ENCODE measurements at regions not wholly inside any gene's neighbourhood (a gene's known extent, or its start where the extent isn't known, plus 50 kb on each side); places are given as distances from the start of the nearest gene placed in this dataset.
A peak's percentile ranks its signal among the peaks of the same experiment; 100 is the strongest.

DNA sequence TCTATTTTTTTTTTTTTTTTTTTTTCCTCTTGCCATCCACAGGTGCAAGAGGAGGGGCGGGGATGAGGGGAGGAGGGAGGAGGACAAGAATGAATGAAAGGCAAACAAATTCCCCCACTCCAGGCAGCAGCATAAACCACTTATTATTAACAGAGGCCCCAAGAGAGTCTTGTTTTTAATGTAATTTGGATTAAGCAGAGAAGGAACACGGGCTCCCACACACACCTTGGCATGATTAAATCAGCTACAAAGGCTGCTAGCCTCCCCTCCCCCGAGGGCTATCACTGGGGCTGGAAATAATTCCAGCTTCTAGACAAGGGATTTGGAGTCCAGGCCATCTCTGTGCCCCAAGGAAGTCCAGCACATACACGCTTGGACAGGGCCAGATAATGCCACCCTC is 93.4 kb upstream of the DRD2 start:
- H3K4me1 Mint-ChIP-seq, result peaks cover 32% of the 10 kb centered on the region
- Histone ChIP-seq H3K9ac (no peak overlapping the region), H3K79me2 (ENCODE audit: low read depth) (no peaks in the 10 kb centered on the region), H3F3A (ENCODE audit: low read depth) (no peaks in the 10 kb centered on the region), H3K4me1 (peaks cover 76% of the 10 kb centered on the region), H3K9me3 (ENCODE audit: low read depth) (no peaks in the 10 kb centered on the region), H3K36me3 (no peaks in the 10 kb centered on the region), H3K27me3 (no peaks in the 10 kb centered on the region), H3K4me2 (peak overlapping the region; percentile 59), H4K20me1 (ENCODE audit: low read depth) (no peaks in the 10 kb centered on the region), H3K27ac (peak overlapping the region; percentile 6), H2AFZ (replicated peaks) (no peak overlapping the region), H3K4me3 (no peak overlapping the region)
- TF ChIP-seq EZH2phosphoT487 (IDR thresholded peaks at IDR 0.05) (no peak), EZH2 (IDR thresholded peaks at IDR 0.05) (no peak)
- TF ChIP-seq, protein P1, sequence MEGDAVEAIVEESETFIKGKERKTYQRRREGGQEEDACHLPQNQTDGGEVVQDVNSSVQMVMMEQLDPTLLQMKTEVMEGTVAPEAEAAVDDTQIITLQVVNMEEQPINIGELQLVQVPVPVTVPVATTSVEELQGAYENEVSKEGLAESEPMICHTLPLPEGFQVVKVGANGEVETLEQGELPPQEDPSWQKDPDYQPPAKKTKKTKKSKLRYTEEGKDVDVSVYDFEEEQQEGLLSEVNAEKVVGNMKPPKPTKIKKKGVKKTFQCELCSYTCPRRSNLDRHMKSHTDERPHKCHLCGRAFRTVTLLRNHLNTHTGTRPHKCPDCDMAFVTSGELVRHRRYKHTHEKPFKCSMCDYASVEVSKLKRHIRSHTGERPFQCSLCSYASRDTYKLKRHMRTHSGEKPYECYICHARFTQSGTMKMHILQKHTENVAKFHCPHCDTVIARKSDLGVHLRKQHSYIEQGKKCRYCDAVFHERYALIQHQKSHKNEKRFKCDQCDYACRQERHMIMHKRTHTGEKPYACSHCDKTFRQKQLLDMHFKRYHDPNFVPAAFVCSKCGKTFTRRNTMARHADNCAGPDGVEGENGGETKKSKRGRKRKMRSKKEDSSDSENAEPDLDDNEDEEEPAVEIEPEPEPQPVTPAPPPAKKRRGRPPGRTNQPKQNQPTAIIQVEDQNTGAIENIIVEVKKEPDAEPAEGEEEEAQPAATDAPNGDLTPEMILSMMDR (IDR thresholded peaks at IDR 0.05), result no peak
- H3K27me3 Mint-ChIP-seq (ENCODE audit: insufficient read depth, low read depth), result peaks cover 3% of the 10 kb centered on the region
- H3K9me3 Mint-ChIP-seq, result no peaks in the 10 kb centered on the region
- no peak overlapping the region for H3K27ac Mint-ChIP-seq
- peak; percentile 42 for DNase-seq (ENCODE audit: low spot score)
- H3K4me3 Mint-ChIP-seq, result no peak overlapping the region
- H3K36me3 Mint-ChIP-seq, result no peaks in the 10 kb centered on the region

- peak; percentile 27 for DNase-seq (ENCODE audit: low spot score)
- no peaks in the 10 kb centered on the region for H3K9me3 Mint-ChIP-seq
- Histone ChIP-seq H3F3A (ENCODE audit: low read depth) (no peaks in the 10 kb centered on the region), H3K4me3 (no peak overlapping the region), H3K36me3 (no peaks in the 10 kb centered on the region), H3K9ac (no peak overlapping the region), H2AFZ (replicated peaks) (no peak overlapping the region), H4K20me1 (ENCODE audit: low read depth) (no peaks in the 10 kb centered on the region), H3K4me1 (peaks cover 70% of the 10 kb centered on the region), H3K79me2 (ENCODE audit: low read depth) (no peaks in the 10 kb centered on the region), H3K27me3 (no peaks in the 10 kb centered on the region), H3K9me3 (ENCODE audit: low read depth) (no peaks in the 10 kb centered on the region), H3K4me2 (peak overlapping the region; percentile 59), H3K27ac (no peak overlapping the region)
- H3K36me3 Mint-ChIP-seq, result no peaks in the 10 kb centered on the region
- H3K4me3 Mint-ChIP-seq, result peak overlapping the region; percentile 54
- peaks cover 3% of the 10 kb centered on the region for H3K27me3 Mint-ChIP-seq (ENCODE audit: insufficient read depth, low read depth)
- H3K27ac Mint-ChIP-seq, result peak overlapping the region; percentile 30
- TF ChIP-seq EZH2phosphoT487 (IDR thresholded peaks at IDR 0.05) (no peak), EZH2 (IDR thresholded peaks at IDR 0.05) (no peak)
- peaks cover 32% of the 10 kb centered on the region for H3K4me1 Mint-ChIP-seq
Measured at GRCh38 chr11:113567867-113568544, 92.8 kb upstream of the DRD2 start.

DNA sequence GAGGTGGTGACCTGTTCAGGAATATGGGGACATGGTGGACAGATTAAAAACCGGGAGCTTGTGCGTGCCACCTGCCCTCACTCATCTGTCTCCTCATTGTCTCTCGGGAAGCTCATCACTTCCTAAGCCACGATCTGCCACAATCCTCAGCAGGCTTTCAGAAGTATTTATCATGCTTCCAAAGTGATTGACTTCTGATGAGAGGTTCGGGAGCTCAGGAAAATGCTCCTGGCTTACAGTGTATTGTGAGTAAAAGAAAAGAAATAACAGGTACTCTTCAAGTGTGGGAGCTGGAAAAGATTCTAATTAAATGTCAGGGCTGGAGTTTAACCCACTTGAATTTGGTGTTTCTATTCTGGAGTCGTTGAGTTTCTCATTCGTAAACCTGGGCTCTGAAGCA is 91.9 kb upstream of the DRD2 start:
- peaks cover 32% of the 10 kb centered on the region for H3K4me1 Mint-ChIP-seq
- Histone ChIP-seq H2AFZ (replicated peaks) (no peak overlapping the region), H3K4me1 (peaks cover 65% of the 10 kb centered on the region), H3K9me3 (ENCODE audit: low read depth) (no peaks in the 10 kb centered on the region), H3K27me3 (no peaks in the 10 kb centered on the region), H4K20me1 (ENCODE audit: low read depth) (no peaks in the 10 kb centered on the region), H3K4me3 (no peak overlapping the region), H3K9ac (no peak overlapping the region), H3K36me3 (no peaks in the 10 kb centered on the region), H3K27ac (no peak overlapping the region), H3F3A (ENCODE audit: low read depth) (no peaks in the 10 kb centered on the region), H3K4me2 (no peak overlapping the region), H3K79me2 (ENCODE audit: low read depth) (no peaks in the 10 kb centered on the region)
- H3K9me3 Mint-ChIP-seq, result no peaks in the 10 kb centered on the region
- peaks cover 3% of the 10 kb centered on the region for H3K27me3 Mint-ChIP-seq (ENCODE audit: insufficient read depth, low read depth)
- DNase-seq (ENCODE audit: low spot score), result no peak
- H3K36me3 Mint-ChIP-seq, result no peaks in the 10 kb centered on the region
- TF ChIP-seq, protein P1 (IDR thresholded peaks at IDR 0.05), result no peak
- TF ChIP-seq EZH2 (IDR thresholded peaks at IDR 0.05), result no peak
- TF ChIP-seq EZH2phosphoT487 (IDR thresholded peaks at IDR 0.05), result no peak
- H3K4me3 Mint-ChIP-seq, result no peak overlapping the region
- no peak overlapping the region for H3K27ac Mint-ChIP-seq

GRCh38 chr11:113564527-113565130 is 89.4 kb upstream of the DRD2 start:
- Histone ChIP-seq H3K4me1 (peaks cover 48% of the 10 kb centered on the region), H3K4me3 (no peak overlapping the region)
- H3K36me3 Mint-ChIP-seq, result no peaks in the 10 kb centered on the region

More at GRCh38 chr11:113564527-113565130, 89.4 kb upstream of the DRD2 start:
- DNase-seq (ENCODE audit: low spot score), result no peak
- no peaks in the 10 kb centered on the region for H3K9me3 ChIP-seq (ENCODE audit: low read depth)
- H2AFZ ChIP-seq (replicated peaks), result no peak overlapping the region
- no peak overlapping the region for H3K27ac Mint-ChIP-seq
- no peaks in the 10 kb centered on the region for H3F3A ChIP-seq (ENCODE audit: low read depth)
- H3K27me3 Mint-ChIP-seq (ENCODE audit: insufficient read depth, low read depth), result no peaks in the 10 kb centered on the region
- H3K9ac ChIP-seq, result no peak overlapping the region
- no peak overlapping the region for H3K4me3 Mint-ChIP-seq
- H3K36me3 ChIP-seq, result no peaks in the 10 kb centered on the region
- H3K27ac ChIP-seq, result no peak overlapping the region
- TF ChIP-seq, protein P1 (IDR thresholded peaks at IDR 0.05), result no peak
- TF ChIP-seq EZH2phosphoT487 (IDR thresholded peaks at IDR 0.05) (no peak), EZH2 (IDR thresholded peaks at IDR 0.05) (no peak)
- no peaks in the 10 kb centered on the region for H3K27me3 ChIP-seq
- peaks cover 29% of the 10 kb centered on the region for H3K4me1 Mint-ChIP-seq
- no peaks in the 10 kb centered on the region for H4K20me1 ChIP-seq (ENCODE audit: low read depth)
- no peak overlapping the region for H3K4me2 ChIP-seq
- no peaks in the 10 kb centered on the region for H3K9me3 Mint-ChIP-seq
- H3K79me2 ChIP-seq (ENCODE audit: low read depth), result no peaks in the 10 kb centered on the region

Measured in neural progenitor cell (in vitro differentiated cells).